ENCODE measurements at regions not wholly inside any gene's neighbourhood (a gene's known extent, or its start where the extent isn't known, plus 50 kb on each side); places are given as distances from the start of the nearest gene placed in this dataset.

GRCh38 chr2:120555092-120555491 lies 180.6 kb upstream of the GLI2 start:
- Histone ChIP-seq H3K27me3 (ENCODE audit: insufficient read depth) (peaks cover 26% of the 10 kb centered on the region), H3K36me3 (ENCODE audit: insufficient read depth) (no peaks in the 10 kb centered on the region), H3K27ac (ENCODE audit: low read depth) (no peak overlapping the region), H3F3A (replicated peaks; ENCODE audit: low read depth) (no peaks in the 10 kb centered on the region), H2AFZ (no peak overlapping the region), H3K9me2 (ENCODE audit: insufficient read depth) (no peaks in the 10 kb centered on the region), H3K4me2 (no peak overlapping the region), H3K79me2 (replicated peaks; ENCODE audit: insufficient read depth) (no peaks in the 10 kb centered on the region), H3K4me1 (ENCODE audit: insufficient read depth) (0 out of 2 replicates have a peak, but pooled peaks cover 6% of the 10 kb centered on the region), H4K20me1 (replicated peaks; ENCODE audit: insufficient read depth) (no peaks in the 10 kb centered on the region), H3K4me3 (no peak overlapping the region)
- TF ChIP-seq ZNF114 (CRISPR knock-in tag; IDR thresholded peaks at IDR 0.05) (no peak), ZNF331 (CRISPR knock-in tag; IDR thresholded peaks at IDR 0.05; ENCODE audit: low read depth) (no peak)
- no peak overlapping the region for H3K27ac Mint-ChIP-seq
- ATAC-seq = no peak
- no peaks in the 10 kb centered on the region for H3K36me3 Mint-ChIP-seq (ENCODE audit: low read depth)
- H3K4me3 Mint-ChIP-seq = no peak overlapping the region
- H3K27me3 Mint-ChIP-seq (ENCODE audit: insufficient read depth, low read depth, poor library complexity) = peaks cover 26% of the 10 kb centered on the region
- no peak for DNase-seq (ENCODE audit: low spot score)
- H3K4me1 Mint-ChIP-seq = peaks cover 6% of the 10 kb centered on the region
- H3K9me3 Mint-ChIP-seq = no peaks in the 10 kb centered on the region

GRCh38 chr2:120556911-120557310 lies 178.8 kb upstream of the GLI2 start:
- Histone ChIP-seq H2AFZ (no peak overlapping the region), H3K79me2 (replicated peaks; ENCODE audit: insufficient read depth) (no peaks in the 10 kb centered on the region), H3K4me2 (no peak overlapping the region), H4K20me1 (replicated peaks; ENCODE audit: insufficient read depth) (no peaks in the 10 kb centered on the region), H3F3A (replicated peaks; ENCODE audit: low read depth) (no peaks in the 10 kb centered on the region), H3K4me3 (no peak overlapping the region), H3K27ac (ENCODE audit: low read depth) (no peak overlapping the region), H3K4me1 (ENCODE audit: insufficient read depth) (0 out of 2 replicates have a peak, but pooled peaks cover 6% of the 10 kb centered on the region), H3K27me3 (ENCODE audit: insufficient read depth) (peaks cover 13% of the 10 kb centered on the region), H3K36me3 (ENCODE audit: insufficient read depth) (no peaks in the 10 kb centered on the region), H3K9me2 (ENCODE audit: insufficient read depth) (no peaks in the 10 kb centered on the region)
- ATAC-seq (no peak), DNase-seq (ENCODE audit: low spot score) (peak; percentile 39)
- Mint-ChIP-seq H3K27me3 (ENCODE audit: insufficient read depth, low read depth, poor library complexity) (peaks cover 28% of the 10 kb centered on the region), H3K4me1 (peaks cover 6% of the 10 kb centered on the region), H3K27ac (no peak overlapping the region), H3K9me3 (no peaks in the 10 kb centered on the region), H3K4me3 (no peak overlapping the region), H3K36me3 (ENCODE audit: low read depth) (no peaks in the 10 kb centered on the region)
- no peak for TF ChIP-seq STAT1 (IDR thresholded peaks at IDR 0.05; ENCODE audit: unreplicated experiment)
- TF ChIP-seq JUNB (IDR thresholded peaks at IDR 0.05; ENCODE audit: unreplicated experiment) = no peak
- no peak for TF ChIP-seq EZH2phosphoT487 (IDR thresholded peaks at IDR 0.05; ENCODE audit: unreplicated experiment)
- TF ChIP-seq NANOG (IDR thresholded peaks at IDR 0.05; ENCODE audit: borderline replicate concordance) = no peak
- no peak for TF ChIP-seq POLR2AphosphoS5 (IDR thresholded peaks at IDR 0.05; ENCODE audit: low read depth)
- TF ChIP-seq REST (IDR thresholded peaks at IDR 0.05; ENCODE audit: unreplicated experiment) = no peak
- TF ChIP-seq EZH2 (IDR thresholded peaks at IDR 0.05; ENCODE audit: low read depth, unreplicated experiment) = no peak
- no peak for TF ChIP-seq ZNF331 (CRISPR knock-in tag; IDR thresholded peaks at IDR 0.05; ENCODE audit: low read depth)
- no peak for TF ChIP-seq ZNF462 (CRISPR knock-in tag; IDR thresholded peaks at IDR 0.05)
- no peak for TF ChIP-seq ETS1 (IDR thresholded peaks at IDR 0.05)
